Gastroesophageal sphincter (tissue), 4 donors: ENCODE measurements at regions not wholly inside any gene's neighbourhood (a gene's known extent, or its start where the extent isn't known, plus 50 kb on each side); places are given as distances from the start of the nearest gene placed in this dataset.

ENCODE experiments used
- ATAC-seq: fragments of 150-250 bp; one replicate; pipeline ENCODE4 v1.9.1; 2016; ENCODE audit warnings: mild to moderate bottlenecking, moderate library complexity
- H3K27ac ChIP-seq, 4 donors: fragments of 200-600 bp; sonication (generic) in 3 of 4; 1 replicate in 3 of 4; 2 replicates in 1 of 4; pipeline ENCODE4 v1.5.1; 2016 to 2019
- H3K27me3 ChIP-seq: fragments of 200-600 bp; sonication (generic); one replicate; pipeline ENCODE4 v1.5.1; 2019
- H3K36me3 ChIP-seq, 2 donors: fragments of 200-600 bp; sonication (generic); one replicate each; pipeline ENCODE4 v1.5.1; 2019; ENCODE audit warnings: control low read depth in 1 of 2
- H3K4me1 ChIP-seq, 3 donors: fragments of 200-600 bp; sonication (generic); 1 replicate in 2 of 3; 2 replicates in 1 of 3; pipeline ENCODE4 v1.5.1; 2016 to 2019; ENCODE audit warnings: control low read depth in 2 of 3
- H3K4me3 ChIP-seq, 2 donors: fragments of 200-600 bp; sonication (generic); one replicate each; pipeline ENCODE4 v1.5.1; 2019; ENCODE audit warnings: mild to moderate bottlenecking in 1 of 2, moderate library complexity in 1 of 2
- H3K9me3 ChIP-seq, 3 donors: fragments of 200-600 bp; sonication (generic); one replicate each; pipeline ENCODE4 v1.5.1; 2017 to 2019; ENCODE audit warnings: control low read depth in 2 of 3
- EP300 ChIP-seq: sonication (generic); formaldehyde crosslinking; IDR thresholded peaks from one replicate; pipeline ENCODE4 v1.6.1; 2017; ENCODE audit warnings: antibody characterized with exemption, mild to moderate bottlenecking
- POLR2A ChIP-seq, 2 donors: fragments of 450-650 bp; IDR thresholded peaks; one replicate each; pipeline ENCODE4 v1.6.1; 2017; ENCODE audit warnings: antibody characterized with exemption in 2 of 2, mild to moderate bottlenecking in 2 of 2, moderate library complexity in 1 of 2
- POLR2AphosphoS5 ChIP-seq: sonication (generic); formaldehyde crosslinking; IDR thresholded peaks from one replicate; pipeline ENCODE4 v1.6.1; 2017; ENCODE audit warnings: antibody characterized with exemption
- WGBS, 2 donors: methylation state at CpG; one replicate each; pipeline ENCODE4 v1.1.5; 2018; ENCODE audit warnings: low coverage in 1 of 2; 5-methylcytosine and 5-hydroxymethylcytosine counted together
- TF ChIP-seq, protein P1 (sequence below), 4 experiments: fragments of 200-600 bp in 2 of 4; fragments of 450-650 bp in 2 of 4; sonication (generic) in 1 of 4; IDR thresholded peaks; one replicate each; pipeline ENCODE4 v1.5.1; 2017 to 2019; ENCODE audit warnings: antibody characterized with exemption in 4 of 4, mild to moderate bottlenecking in 2 of 4, moderate library complexity in 2 of 4

GRCh38 chr4:123547216-123548165 is 150.9 kb downstream of the SPRY1 start:
- Histone ChIP-seq H3K9me3 (peaks cover 0 to 9% (median 0%) of the 10 kb centered on the region in 3 donors), H3K4me3 (no peak overlapping the region), H3K27ac (no peak overlapping the region), H3K36me3 (no peaks in the 10 kb centered on the region), H3K27me3 (no peaks in the 10 kb centered on the region), H3K4me1 (peaks cover 0 to 12% (median 0%) of the 10 kb centered on the region in 3 donors)
- ATAC-seq, result no peak
- TF ChIP-seq POLR2AphosphoS5 (no peak), POLR2A (IDR thresholded peaks at IDR 0.05) (no peak), EP300 (no peak)
- TF ChIP-seq, protein P1, sequence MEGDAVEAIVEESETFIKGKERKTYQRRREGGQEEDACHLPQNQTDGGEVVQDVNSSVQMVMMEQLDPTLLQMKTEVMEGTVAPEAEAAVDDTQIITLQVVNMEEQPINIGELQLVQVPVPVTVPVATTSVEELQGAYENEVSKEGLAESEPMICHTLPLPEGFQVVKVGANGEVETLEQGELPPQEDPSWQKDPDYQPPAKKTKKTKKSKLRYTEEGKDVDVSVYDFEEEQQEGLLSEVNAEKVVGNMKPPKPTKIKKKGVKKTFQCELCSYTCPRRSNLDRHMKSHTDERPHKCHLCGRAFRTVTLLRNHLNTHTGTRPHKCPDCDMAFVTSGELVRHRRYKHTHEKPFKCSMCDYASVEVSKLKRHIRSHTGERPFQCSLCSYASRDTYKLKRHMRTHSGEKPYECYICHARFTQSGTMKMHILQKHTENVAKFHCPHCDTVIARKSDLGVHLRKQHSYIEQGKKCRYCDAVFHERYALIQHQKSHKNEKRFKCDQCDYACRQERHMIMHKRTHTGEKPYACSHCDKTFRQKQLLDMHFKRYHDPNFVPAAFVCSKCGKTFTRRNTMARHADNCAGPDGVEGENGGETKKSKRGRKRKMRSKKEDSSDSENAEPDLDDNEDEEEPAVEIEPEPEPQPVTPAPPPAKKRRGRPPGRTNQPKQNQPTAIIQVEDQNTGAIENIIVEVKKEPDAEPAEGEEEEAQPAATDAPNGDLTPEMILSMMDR (IDR thresholded peaks at IDR 0.05), result no peak
- WGBS, 2 donors, result 88 to 91% methylated on average over 11 to 13 of the region's 26 CpGs

DNA sequence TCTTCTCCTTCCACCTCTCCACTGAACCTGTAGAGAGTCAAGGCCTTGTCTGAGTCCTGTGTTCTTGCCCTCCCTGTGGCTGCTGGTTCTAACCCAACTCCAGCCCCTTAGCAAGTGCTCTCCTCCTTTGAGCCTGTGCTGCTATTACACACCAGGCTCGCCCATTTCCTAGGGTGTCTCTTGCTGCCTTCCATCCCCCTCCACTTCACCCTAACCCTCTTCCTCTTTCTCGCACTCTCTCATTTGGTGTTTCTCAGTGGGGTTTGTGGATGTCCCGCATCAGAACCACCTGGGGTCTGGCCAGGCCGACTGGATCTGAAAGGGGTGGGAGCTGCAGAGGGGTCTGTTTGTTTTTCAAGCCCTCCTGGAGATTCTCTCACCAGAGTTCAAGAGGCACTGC is 156.7 kb downstream of the SPRY1 start:
- no peaks in the 10 kb centered on the region for H3K36me3 ChIP-seq
- WGBS, 2 donors, result 77 to 100% methylated on average over 1 to 4 of the region's 4 CpGs
- H3K4me1 ChIP-seq, result peaks cover 0 to 30% (median 13%) of the 10 kb centered on the region in 3 donors
- no peaks in the 10 kb centered on the region for H3K27me3 ChIP-seq
- H3K9me3 ChIP-seq, result peaks cover 0 to 9% (median 0%) of the 10 kb centered on the region in 3 donors
- no peak overlapping the region for H3K27ac ChIP-seq
- no peak for ATAC-seq
- no peak overlapping the region for H3K4me3 ChIP-seq
- TF ChIP-seq, protein P1 (IDR thresholded peaks at IDR 0.05), result no peak
- TF ChIP-seq POLR2A (IDR thresholded peaks at IDR 0.05) (no peak), EP300 (no peak)

DNA sequence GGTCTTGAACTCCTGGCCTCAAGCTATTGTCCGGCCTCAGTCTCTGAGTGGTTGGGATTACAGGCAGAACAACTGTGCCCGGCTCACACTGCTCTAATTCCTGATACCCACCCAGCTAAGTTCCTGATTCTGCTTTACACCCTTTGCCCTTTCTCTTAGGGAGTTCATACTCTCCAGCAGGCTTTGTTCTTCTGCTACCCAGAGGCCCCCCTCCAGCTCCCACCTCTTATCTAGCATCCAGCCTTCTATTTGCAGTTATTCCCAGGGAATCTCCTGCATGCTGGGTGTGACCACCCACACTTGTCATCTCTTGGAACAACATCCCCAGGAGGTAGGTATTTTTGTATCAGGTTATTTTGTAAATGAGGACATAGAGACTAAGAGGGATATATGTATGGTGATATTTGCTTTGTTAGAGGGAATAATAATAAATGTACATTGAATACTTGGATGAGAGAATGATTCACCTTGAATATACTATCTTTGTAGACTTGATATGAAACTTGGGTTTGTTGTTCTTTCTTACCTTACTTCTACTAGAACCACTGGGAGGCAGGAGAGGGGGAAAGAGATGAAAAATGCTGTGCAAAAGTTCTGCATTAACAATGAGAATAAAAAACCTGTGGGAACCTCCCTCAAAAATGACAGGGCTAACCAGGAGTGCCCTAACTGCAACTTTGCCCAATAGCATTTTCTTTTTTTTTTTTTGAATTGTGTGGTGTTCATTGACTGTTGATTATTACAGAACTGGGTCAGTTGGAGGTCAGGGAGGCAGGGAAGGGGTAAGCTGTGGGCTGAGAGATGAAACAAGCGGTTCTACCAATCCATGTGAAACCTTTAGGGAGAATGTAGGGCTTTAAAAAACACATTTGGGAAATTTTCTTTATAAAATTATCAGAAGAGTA is 157.4 kb downstream of the SPRY1 start:
- peaks cover 0 to 30% (median 13%) of the 10 kb centered on the region in 3 donors for H3K4me1 ChIP-seq
- H3K27me3 ChIP-seq, result no peaks in the 10 kb centered on the region
- H3K9me3 ChIP-seq, result peaks cover 0 to 9% (median 0%) of the 10 kb centered on the region in 3 donors
- no peak for ATAC-seq
- TF ChIP-seq, protein P1 (IDR thresholded peaks at IDR 0.05), result no peak
- TF ChIP-seq EP300, result no peak
- 79 to 94% methylated on average over 2 of the region's 3 CpGs for WGBS, 2 donors
- no peak overlapping the region for H3K4me3 ChIP-seq
- H3K36me3 ChIP-seq, result no peaks in the 10 kb centered on the region
- peak overlapping the region in 2 of 4 donors; percentile 59 to 70 for H3K27ac ChIP-seq

DNA sequence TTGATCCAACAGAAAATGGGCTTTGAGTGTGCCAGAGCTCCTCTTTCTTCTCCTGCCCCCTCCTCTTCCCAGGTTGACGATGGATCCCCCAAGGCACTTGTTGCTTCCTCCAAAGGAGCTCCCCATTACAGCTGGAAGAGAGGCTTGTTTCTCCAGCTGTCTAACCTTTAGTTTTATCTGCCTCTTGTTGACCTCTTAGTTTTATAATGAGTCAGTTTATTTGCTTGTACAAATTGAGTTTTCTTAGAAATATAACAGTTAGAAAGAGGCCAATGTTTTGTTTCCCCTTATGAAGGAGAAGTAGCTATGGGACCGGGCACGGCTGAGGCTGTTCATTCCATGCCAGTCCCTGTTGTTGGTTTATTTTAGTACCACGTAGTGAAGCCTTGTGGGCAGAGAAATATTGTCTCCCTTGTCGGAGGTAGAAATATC is 158.2 kb downstream of the SPRY1 start:
- Histone ChIP-seq H3K27ac (peak overlapping the region in 3 of 4 donors; percentile 59 to 76 (median 70)), H3K4me1 (peaks cover 0 to 30% (median 13%) of the 10 kb centered on the region in 3 donors), H3K36me3 (no peaks in the 10 kb centered on the region), H3K4me3 (no peak overlapping the region), H3K27me3 (no peaks in the 10 kb centered on the region), H3K9me3 (peaks cover 0 to 2% (median 0%) of the 10 kb centered on the region in 3 donors)
- no peak for TF ChIP-seq POLR2AphosphoS5
- TF ChIP-seq, protein P1 (IDR thresholded peaks at IDR 0.05), result no peak
- no peak for TF ChIP-seq EP300
- TF ChIP-seq POLR2A (IDR thresholded peaks at IDR 0.05), result no peak
- ATAC-seq, result peak; percentile 18
- 19 to 26% methylated on average over 5 of the region's 5 CpGs for WGBS, 2 donors
